HG03342 (cell line): ENCODE measurements at regions not wholly inside any gene's neighbourhood (a gene's known extent, or its start where the extent isn't known, plus 50 kb on each side); places are given as distances from the start of the nearest gene placed in this dataset.
"Not testable (repeated sequence)": the region's sequence is repeated elsewhere in the genome, so short reads cannot be mapped to it uniquely, and the experiment has no call there.

Experiments used
- ATAC-seq: cut with Tn5 transposase; IDR thresholded peaks from one replicate; pipeline ENCODE4 v1.9.1; 2021; ENCODE audit warnings: mild to moderate bottlenecking, moderate library complexity; ENCODE audit not compliant: unreplicated experiment

DNA sequence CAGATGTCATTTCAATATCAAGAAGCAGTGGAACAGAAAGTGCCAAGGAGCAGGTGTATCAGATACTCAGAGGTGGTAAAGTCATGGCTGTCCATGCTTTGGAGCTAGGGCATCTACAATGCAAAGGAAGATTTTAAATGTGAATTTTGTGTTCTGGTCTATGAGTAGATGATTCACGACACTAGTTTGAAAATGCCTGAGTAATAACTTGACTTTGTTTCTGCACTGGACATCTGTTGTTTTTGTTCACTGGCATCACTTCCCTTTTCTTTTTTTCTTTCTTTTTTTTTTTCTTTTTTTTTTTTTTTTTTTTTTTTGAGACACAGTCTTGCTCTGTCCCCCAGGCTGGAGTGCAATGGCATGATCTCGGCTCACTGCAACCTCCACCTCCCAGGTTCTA lies 460.7 kb upstream of the PAPPA start:
- not testable (repeated sequence) for ATAC-seq

GRCh38 chr9:115694014-115694413 lies 459.6 kb upstream of the PAPPA start:
- ATAC-seq: no peak

GRCh38 chr9:115694991-115695390 lies 458.6 kb upstream of the PAPPA start:
- ATAC-seq: no peak

DNA sequence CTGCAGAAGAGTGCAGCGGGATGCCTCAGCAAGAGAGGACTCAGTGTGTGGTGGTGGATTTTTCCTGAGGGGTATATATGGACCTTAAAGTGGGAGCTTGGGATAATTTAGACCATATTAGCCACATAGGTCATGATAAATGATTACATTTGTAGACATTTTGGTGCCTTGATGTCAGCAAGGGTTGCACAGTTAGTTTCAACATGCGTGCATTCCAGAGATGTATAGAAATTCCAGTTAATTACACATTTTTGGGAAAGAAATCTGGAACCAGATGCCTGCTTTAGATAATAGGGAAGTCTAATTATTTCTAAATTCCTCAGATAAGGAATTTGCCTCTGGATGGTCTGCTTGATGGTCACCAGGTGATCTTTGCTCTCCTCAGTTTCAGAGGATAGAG lies 440.6 kb upstream of the PAPPA start:
- ATAC-seq: no peak

- ATAC-seq: no peak
Measured at GRCh38 chr9:115715666-115716065, 437.9 kb upstream of the PAPPA start.

DNA sequence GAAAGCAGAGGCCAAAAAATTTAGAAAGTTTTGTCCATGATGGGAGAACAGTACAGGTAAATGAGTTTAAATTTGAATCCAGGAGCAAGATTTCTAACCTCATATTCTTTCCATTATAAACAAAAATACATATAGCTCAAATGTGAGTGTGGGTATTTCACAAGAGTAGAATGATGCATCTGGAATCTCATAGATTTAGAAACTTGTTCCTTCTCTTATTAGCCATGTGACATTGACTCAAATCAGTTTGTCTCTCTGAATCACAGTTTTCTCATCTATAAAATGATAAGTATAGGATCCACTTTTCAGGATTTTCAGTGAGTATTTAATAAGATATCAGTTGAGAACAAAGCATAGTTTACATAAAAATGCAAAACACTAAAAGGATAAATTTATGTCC lies 436.3 kb upstream of the PAPPA start:
- no peak for ATAC-seq

- ATAC-seq: no peak
Measured at GRCh38 chr9:115717711-115718173, 435.8 kb upstream of the PAPPA start.

GRCh38 chr9:115730396-115730795 lies 423.2 kb upstream of the PAPPA start:
- ATAC-seq: no peak

- ATAC-seq: no peak
Measured at GRCh38 chr9:115730845-115731244, 422.7 kb upstream of the PAPPA start.

GRCh38 chr9:115733318-115734110 lies 420.1 kb upstream of the PAPPA start:
- no peak for ATAC-seq

GRCh38 chr9:115739096-115739875 lies 414.3 kb upstream of the PAPPA start:
- ATAC-seq: no peak

DNA sequence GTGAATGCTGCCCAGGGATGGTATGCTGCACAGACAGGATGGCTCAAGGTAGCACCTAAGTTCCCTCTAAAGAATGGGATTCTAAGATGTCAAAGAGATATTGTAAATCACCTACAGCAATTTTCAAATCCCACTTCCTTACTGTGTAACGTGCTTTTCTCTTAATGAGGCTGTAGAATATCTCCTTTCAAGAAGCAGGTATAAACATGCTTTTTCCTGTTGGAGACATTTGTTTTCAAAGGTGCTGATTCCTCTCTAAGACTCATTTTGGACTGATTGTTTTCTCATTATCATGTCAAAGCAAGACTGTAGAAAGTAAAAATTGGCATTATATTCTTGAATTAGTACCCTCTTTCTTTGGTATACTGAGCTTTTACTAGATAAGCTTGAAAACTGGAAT lies 412.6 kb upstream of the PAPPA start:
- ATAC-seq: no peak

- no peak for ATAC-seq
Measured at GRCh38 chr9:115743709-115744605, 409.6 kb upstream of the PAPPA start.

DNA sequence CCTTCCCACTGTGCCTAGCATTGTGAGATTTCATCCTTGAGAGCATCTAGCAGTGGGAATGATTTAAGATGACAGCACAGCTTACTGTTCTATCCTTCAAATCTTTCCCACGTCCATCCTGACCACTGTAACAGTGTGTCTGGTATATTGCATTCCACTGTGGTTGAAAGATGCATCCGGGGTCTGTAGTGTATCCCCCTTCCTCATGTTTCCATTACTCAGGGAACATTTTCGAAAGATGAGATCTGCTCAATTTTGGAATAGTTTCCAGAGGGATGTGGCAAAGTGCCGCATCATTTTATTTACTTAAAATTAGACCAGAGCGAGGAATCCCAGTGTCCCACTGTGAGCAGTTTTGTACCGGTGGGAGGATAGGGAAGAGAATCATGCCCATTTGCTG lies 407.1 kb upstream of the PAPPA start:
- ATAC-seq: no peak

GRCh38 chr9:115747731-115748130 lies 405.9 kb upstream of the PAPPA start:
- ATAC-seq: no peak

- no peak for ATAC-seq
Measured at GRCh38 chr9:115756736-115757135, 396.9 kb upstream of the PAPPA start.

- no peak for ATAC-seq
Measured at GRCh38 chr9:115757461-115757860, 396.1 kb upstream of the PAPPA start.

- ATAC-seq: no peak
Measured at GRCh38 chr9:115758441-115758840, 395.1 kb upstream of the PAPPA start.

- no peak for ATAC-seq
Measured at GRCh38 chr9:115759426-115759825, 394.2 kb upstream of the PAPPA start.

DNA sequence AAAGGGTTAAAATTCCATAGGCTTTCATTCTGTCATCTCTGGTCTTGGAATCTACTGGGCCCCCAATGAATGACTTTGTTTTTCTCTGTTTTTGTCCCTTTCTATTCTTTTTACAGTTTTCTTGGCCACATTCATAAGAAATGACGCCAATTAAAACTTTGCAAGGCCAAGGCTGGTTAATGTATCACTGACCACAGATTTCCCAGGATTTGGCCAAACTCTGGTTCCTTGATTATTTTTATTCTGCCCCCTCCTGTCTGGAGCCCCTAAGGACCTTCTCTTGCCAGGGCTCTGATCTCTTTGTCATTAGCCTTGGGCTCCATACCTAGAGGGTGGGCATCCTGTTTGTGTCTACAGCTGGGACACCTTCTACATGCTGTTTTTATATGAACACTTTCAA lies 388.9 kb upstream of the PAPPA start:
- no peak for ATAC-seq

DNA sequence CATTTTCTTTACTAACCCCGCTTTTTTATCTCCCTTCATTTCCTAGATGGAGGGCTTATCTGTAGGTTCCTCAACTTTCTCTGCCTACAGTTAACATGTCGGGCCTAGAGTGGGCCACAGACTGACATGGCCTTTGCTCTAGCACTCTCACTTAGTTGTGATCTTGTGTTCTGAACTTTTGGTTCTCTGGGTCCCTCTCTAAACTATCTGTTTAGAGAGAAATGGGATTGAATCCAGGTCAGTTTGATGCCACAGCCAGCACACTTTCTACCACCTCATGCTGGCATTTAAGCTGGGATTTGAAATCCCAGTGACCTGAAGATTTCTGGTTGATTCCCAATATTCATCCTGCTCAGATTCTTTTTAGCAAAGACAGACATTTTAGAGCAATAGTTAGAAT lies 388.5 kb upstream of the PAPPA start:
- no peak for ATAC-seq
